LHCN-M2 (cell line): ENCODE measurements at regions not wholly inside any gene's neighbourhood (a gene's known extent, or its start where the extent isn't known, plus 50 kb on each side); places are given as distances from the start of the nearest gene placed in this dataset.
"Not testable (repeated sequence)": the region's sequence is repeated elsewhere in the genome, so short reads cannot be mapped to it uniquely, and the experiment has no call there.

ENCODE experiments used
- DNase-seq: peaks from one replicate; pipeline ENCODE4 v3.0.0-alpha.2; 2012; ENCODE audit warnings: low read depth

GRCh38 chr13:50227361-50227760, 212.1 kb downstream of the KCNRG start:
- DNase-seq, result no peak

- no peak for DNase-seq
Measured at GRCh38 chr13:50228527-50228926, 213.3 kb downstream of the KCNRG start.

- DNase-seq, result peak; percentile 37
Measured at GRCh38 chr13:50229960-50230661, 214.9 kb downstream of the KCNRG start.

- no peak for DNase-seq
Measured at GRCh38 chr13:50230662-50230978, 215.4 kb downstream of the KCNRG start.

- not testable (repeated sequence) for DNase-seq
Measured at GRCh38 chr13:50233574-50233973, 218.3 kb downstream of the KCNRG start.

- no peak for DNase-seq
Measured at GRCh38 chr13:50235604-50236342, 220.5 kb downstream of the KCNRG start.

GRCh38 chr13:50236898-50237318, 221.7 kb downstream of the KCNRG start:
- no peak for DNase-seq

GRCh38 chr13:50238922-50239321, 223.7 kb downstream of the KCNRG start:
- DNase-seq, result no peak

- DNase-seq, result no peak
Measured at GRCh38 chr13:50241479-50241878, 226.2 kb downstream of the KCNRG start.

GRCh38 chr13:50243931-50244330, 228.7 kb downstream of the KCNRG start:
- no peak for DNase-seq

- no peak for DNase-seq
Measured at GRCh38 chr13:50244355-50244712, 229.1 kb downstream of the KCNRG start.

- DNase-seq, result peak; percentile 96
Measured at GRCh38 chr13:50244713-50245574, 229.7 kb downstream of the KCNRG start.

- no peak for DNase-seq
Measured at GRCh38 chr13:50247223-50247622, 232.0 kb downstream of the KCNRG start.

GRCh38 chr13:50248516-50249143, 233.4 kb downstream of the KCNRG start:
- DNase-seq, result no peak

- no peak for DNase-seq
Measured at GRCh38 chr13:50249144-50249521, 233.9 kb downstream of the KCNRG start.

- no peak for DNase-seq
Measured at GRCh38 chr13:50250401-50250800, 235.2 kb downstream of the KCNRG start.

- no peak for DNase-seq
Measured at GRCh38 chr13:50255639-50256038, 240.4 kb downstream of the KCNRG start.

- not testable (repeated sequence) for DNase-seq
Measured at GRCh38 chr13:50256536-50257321, 241.5 kb downstream of the KCNRG start.

- no peak for DNase-seq
Measured at GRCh38 chr13:50257646-50258045, 242.4 kb downstream of the KCNRG start.

- no peak for DNase-seq
Measured at GRCh38 chr13:50261130-50261901, 246.1 kb downstream of the KCNRG start.
